ENCODE measurements at regions not wholly inside any gene's neighbourhood (a gene's known extent, or its start where the extent isn't known, plus 50 kb on each side); places are given as distances from the start of the nearest gene placed in this dataset.

DNA sequence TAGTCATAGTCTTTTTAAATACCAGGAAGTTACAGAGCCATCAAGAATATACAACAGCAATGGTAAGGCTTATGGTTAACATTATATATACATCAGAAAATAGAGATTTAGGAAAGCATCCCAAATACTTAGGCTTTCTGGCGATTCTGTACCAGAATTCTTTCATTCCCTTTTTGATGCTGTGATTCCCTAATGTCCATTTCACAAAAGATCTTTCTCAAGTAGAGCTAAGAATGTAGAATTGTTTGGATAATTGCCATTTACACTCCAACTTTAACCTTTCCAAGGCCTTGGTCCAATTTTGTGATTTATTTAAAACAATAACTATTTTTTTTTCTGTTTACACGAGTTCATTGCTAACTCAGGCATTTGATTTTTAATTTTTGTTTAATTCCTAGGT, 422.2 kb downstream of the MTX2 start:
- TF ChIP-seq EGR1 (IDR thresholded peaks at IDR 0.05; ENCODE audit: low read depth in 2 of 2) (no peak), SP1 (IDR thresholded peaks at IDR 0.05) (no peak), GABPA (IDR thresholded peaks at IDR 0.05 in 1 of 2, conservative IDR thresholded peaks at IDR 0.05 in 1 of 2) (no peak), NR2F2 (IDR thresholded peaks at IDR 0.05) (no peak), RAD21 (IDR thresholded peaks at IDR 0.05) (no peak), HNF4G (IDR thresholded peaks at IDR 0.05) (no peak), FOXA1 (IDR thresholded peaks at IDR 0.05) (no peak)
- TF ChIP-seq, protein P1, sequence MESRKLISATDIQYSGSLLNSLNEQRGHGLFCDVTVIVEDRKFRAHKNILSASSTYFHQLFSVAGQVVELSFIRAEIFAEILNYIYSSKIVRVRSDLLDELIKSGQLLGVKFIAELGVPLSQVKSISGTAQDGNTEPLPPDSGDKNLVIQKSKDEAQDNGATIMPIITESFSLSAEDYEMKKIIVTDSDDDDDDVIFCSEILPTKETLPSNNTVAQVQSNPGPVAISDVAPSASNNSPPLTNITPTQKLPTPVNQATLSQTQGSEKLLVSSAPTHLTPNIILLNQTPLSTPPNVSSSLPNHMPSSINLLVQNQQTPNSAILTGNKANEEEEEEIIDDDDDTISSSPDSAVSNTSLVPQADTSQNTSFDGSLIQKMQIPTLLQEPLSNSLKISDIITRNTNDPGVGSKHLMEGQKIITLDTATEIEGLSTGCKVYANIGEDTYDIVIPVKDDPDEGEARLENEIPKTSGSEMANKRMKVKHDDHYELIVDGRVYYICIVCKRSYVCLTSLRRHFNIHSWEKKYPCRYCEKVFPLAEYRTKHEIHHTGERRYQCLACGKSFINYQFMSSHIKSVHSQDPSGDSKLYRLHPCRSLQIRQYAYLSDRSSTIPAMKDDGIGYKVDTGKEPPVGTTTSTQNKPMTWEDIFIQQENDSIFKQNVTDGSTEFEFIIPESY (IDR thresholded peaks at IDR 0.05), result no peak
- TF ChIP-seq, protein P2, sequence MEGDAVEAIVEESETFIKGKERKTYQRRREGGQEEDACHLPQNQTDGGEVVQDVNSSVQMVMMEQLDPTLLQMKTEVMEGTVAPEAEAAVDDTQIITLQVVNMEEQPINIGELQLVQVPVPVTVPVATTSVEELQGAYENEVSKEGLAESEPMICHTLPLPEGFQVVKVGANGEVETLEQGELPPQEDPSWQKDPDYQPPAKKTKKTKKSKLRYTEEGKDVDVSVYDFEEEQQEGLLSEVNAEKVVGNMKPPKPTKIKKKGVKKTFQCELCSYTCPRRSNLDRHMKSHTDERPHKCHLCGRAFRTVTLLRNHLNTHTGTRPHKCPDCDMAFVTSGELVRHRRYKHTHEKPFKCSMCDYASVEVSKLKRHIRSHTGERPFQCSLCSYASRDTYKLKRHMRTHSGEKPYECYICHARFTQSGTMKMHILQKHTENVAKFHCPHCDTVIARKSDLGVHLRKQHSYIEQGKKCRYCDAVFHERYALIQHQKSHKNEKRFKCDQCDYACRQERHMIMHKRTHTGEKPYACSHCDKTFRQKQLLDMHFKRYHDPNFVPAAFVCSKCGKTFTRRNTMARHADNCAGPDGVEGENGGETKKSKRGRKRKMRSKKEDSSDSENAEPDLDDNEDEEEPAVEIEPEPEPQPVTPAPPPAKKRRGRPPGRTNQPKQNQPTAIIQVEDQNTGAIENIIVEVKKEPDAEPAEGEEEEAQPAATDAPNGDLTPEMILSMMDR (IDR thresholded peaks at IDR 0.05; ENCODE audit: low read depth, low read length, missing input control), result no peak
- TF ChIP-seq, protein P3, sequence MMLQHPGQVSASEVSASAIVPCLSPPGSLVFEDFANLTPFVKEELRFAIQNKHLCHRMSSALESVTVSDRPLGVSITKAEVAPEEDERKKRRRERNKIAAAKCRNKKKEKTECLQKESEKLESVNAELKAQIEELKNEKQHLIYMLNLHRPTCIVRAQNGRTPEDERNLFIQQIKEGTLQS (IDR thresholded peaks at IDR 0.05), result no peak
- TF ChIP-seq, protein P4, sequence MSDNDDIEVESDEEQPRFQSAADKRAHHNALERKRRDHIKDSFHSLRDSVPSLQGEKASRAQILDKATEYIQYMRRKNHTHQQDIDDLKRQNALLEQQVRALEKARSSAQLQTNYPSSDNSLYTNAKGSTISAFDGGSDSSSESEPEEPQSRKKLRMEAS (IDR thresholded peaks at IDR 0.05), result no peak
- H3K36me3 ChIP-seq (ENCODE audit: control insufficient read depth in 4 of 4, insufficient read depth in 3 of 4, low read depth in 1 of 4, low read length in 3 of 4), result no peaks in the 10 kb centered on the region
- no peak overlapping the region for H3K27ac ChIP-seq (ENCODE audit: low read depth in 1 of 2, low read length in 2 of 2)
- no peak overlapping the region for H3K9ac ChIP-seq (ENCODE audit: low read depth in 1 of 2, low read length in 2 of 2)
- no peak overlapping the region for H3K4me3 ChIP-seq (ENCODE audit: low read depth in 1 of 3, low read length in 3 of 3)
- no peaks in the 10 kb centered on the region for H3K4me1 ChIP-seq (ENCODE audit: control insufficient read depth in 4 of 4, insufficient read depth in 4 of 4, low read length in 3 of 4)
- H3K27me3 ChIP-seq (ENCODE audit: control insufficient read depth in 4 of 4, insufficient read depth in 4 of 4, low read length in 3 of 4), result peaks cover 0 to 7% (median 0%) of the 10 kb centered on the region in 4 donors
- WGBS, result 71% methylated on average over 2 of the region's 2 CpGs
- H3K9me3 ChIP-seq (ENCODE audit: control insufficient read depth in 4 of 4, low read length in 3 of 4), result no peaks in the 10 kb centered on the region
- no peak for DNase-seq (ENCODE audit: low spot score)

DNA sequence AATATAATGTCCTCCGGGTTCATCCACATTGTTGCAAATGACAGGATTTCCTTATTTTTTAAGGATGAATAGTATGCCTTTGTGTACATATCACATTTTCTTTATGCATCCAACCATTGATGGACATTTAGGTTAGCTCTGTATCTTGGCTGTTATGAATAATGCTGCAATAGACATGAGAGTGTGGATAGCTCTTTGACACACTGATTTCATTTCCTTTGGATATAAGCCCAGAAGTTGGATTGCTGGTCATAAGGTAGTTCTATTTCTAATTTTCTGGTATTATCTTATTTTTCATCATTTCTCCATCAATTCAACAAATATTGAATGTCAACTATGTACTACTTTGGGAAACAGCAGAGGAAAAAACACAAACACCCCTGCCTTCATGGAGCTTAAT, 423.3 kb downstream of the MTX2 start:
- Histone ChIP-seq H3K27me3 (ENCODE audit: control insufficient read depth in 4 of 4, insufficient read depth in 4 of 4, low read length in 3 of 4) (no peaks in the 10 kb centered on the region), H3K4me1 (ENCODE audit: control insufficient read depth in 4 of 4, insufficient read depth in 4 of 4, low read length in 3 of 4) (no peaks in the 10 kb centered on the region), H3K36me3 (ENCODE audit: control insufficient read depth in 4 of 4, insufficient read depth in 3 of 4, low read depth in 1 of 4, low read length in 3 of 4) (no peaks in the 10 kb centered on the region), H3K9me3 (ENCODE audit: control insufficient read depth in 4 of 4, low read length in 3 of 4) (no peaks in the 10 kb centered on the region), H3K4me3 (ENCODE audit: low read depth in 1 of 3, low read length in 3 of 3) (no peak overlapping the region), H3K27ac (ENCODE audit: low read depth in 1 of 2, low read length in 2 of 2) (no peak overlapping the region), H3K9ac (ENCODE audit: low read depth in 1 of 2, low read length in 2 of 2) (no peak overlapping the region)
- 93% methylated on average over 1 of the region's 1 CpG for WGBS
- no peak for DNase-seq (ENCODE audit: low spot score)
- TF ChIP-seq, protein P4 (IDR thresholded peaks at IDR 0.05), result no peak
- TF ChIP-seq FOXA1 (IDR thresholded peaks at IDR 0.05), result no peak
- no peak for TF ChIP-seq HNF4G (IDR thresholded peaks at IDR 0.05)
- no peak for TF ChIP-seq HNF4A (conservative IDR thresholded peaks at IDR 0.05)
- TF ChIP-seq RXRA (IDR thresholded peaks at IDR 0.05), result no peak
- TF ChIP-seq, protein P3 (IDR thresholded peaks at IDR 0.05), result no peak
- TF ChIP-seq SP1 (IDR thresholded peaks at IDR 0.05), result no peak
- TF ChIP-seq, protein P2 (IDR thresholded peaks at IDR 0.05; ENCODE audit: low read depth, low read length, missing input control), result no peak
